HEK293T (cell line): ENCODE measurements at regions not wholly inside any gene's neighbourhood (a gene's known extent, or its start where the extent isn't known, plus 50 kb on each side); places are given as distances from the start of the nearest gene placed in this dataset.

Source experiments
- BHLHE40 ChIP-seq: fragments of 450-650 bp; IDR thresholded peaks from 2 replicates; pipeline ENCODE4 v1.6.1; 2016; ENCODE audit warnings: mild to moderate bottlenecking, moderate library complexity, borderline replicate concordance
- ELF4 ChIP-seq: fragments of 450-650 bp; IDR thresholded peaks from 2 replicates; pipeline ENCODE4 v1.6.1; 2017; ENCODE audit warnings: antibody characterized with exemption
- FOXA1 ChIP-seq: fragments of 450-650 bp; IDR thresholded peaks from 2 replicates; pipeline ENCODE4 v1.6.1; 2016; ENCODE audit warnings: mild to moderate bottlenecking
- FOXK2 ChIP-seq: fragments of 450-650 bp; IDR thresholded peaks from 2 replicates; pipeline ENCODE4 v1.6.1; 2016; ENCODE audit warnings: mild to moderate bottlenecking
- SP1 ChIP-seq: fragments of 450-650 bp; IDR thresholded peaks from 2 replicates; pipeline ENCODE4 v1.6.1; 2017
- ZNF384 ChIP-seq: fragments of 450-650 bp; IDR thresholded peaks from 2 replicates; pipeline ENCODE4 v1.6.1; 2016

DNA sequence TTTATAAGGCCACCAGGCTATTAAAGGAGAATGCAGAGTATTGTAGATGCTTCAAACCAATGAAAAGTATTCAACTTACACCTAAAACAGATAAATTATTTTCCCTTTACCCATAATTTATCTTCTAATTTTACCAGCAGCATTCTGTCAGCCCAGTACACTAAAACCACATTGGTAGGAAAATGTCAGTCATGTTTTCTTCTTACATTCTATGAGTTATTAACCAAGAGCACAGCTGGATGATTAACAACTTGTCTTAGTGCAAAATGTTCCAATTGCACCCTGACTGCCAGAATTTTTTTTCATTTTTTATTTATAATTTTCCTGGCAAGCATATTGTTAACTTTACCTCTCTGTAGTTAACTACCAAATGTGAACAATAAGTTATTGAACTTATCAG lies 79.0 kb upstream of the WDR75 start:
- TF ChIP-seq ZNF384 (no peak), ELF4 (no peak), SP1 (no peak), BHLHE40 (no peak), FOXK2 (no peak), FOXA1 (no peak)
